Activated CD8-positive, alpha-beta T cell treated with anti-CD3 and anti-CD28 coated beads, Interleukin-2, amount 10 ng/mL, durations not matched to agents 7 days and 5 days (primary cell): ENCODE measurements at regions not wholly inside any gene's neighbourhood (a gene's known extent, or its start where the extent isn't known, plus 50 kb on each side); places are given as distances from the start of the nearest gene placed in this dataset.

Experiments
- ATAC-seq: fragments of 150-1000 bp; cut with Tn5 transposase; one replicate; pipeline ENCODE4 v1.10.0; 2021; ENCODE audit warnings: moderate library complexity
- CTCF ChIA-PET: fragments of 350-600 bp; sonication (Branson Sonifier 250); formaldehyde crosslinking; loops from one replicate; lab custom pipeline; 2021; ENCODE audit warnings: antibody characterized with exemption; lab: Charles Lee
- POLR2A ChIA-PET: fragments of 350-600 bp; sonication (Branson Sonifier 250); formaldehyde crosslinking; loops from one replicate; lab custom pipeline; 2021; ENCODE audit warnings: antibody characterized with exemption; lab: Charles Lee
- DNase-seq: peaks from one replicate; pipeline ENCODE4 v3.0.0-alpha.2; 2020
- H3K27ac Mint-ChIP-seq: one replicate; pipeline ENCODE4 v1.8.0; 2021; ENCODE audit warnings: mild to moderate bottlenecking, mixed read lengths
- H3K27me3 Mint-ChIP-seq: one replicate; pipeline ENCODE4 v1.8.0; 2021; ENCODE audit warnings: low read depth, mixed read lengths
- H3K36me3 Mint-ChIP-seq: one replicate; pipeline ENCODE4 v1.8.0; 2021; ENCODE audit warnings: low read depth, mixed read lengths
- H3K4me1 Mint-ChIP-seq: one replicate; pipeline ENCODE4 v1.8.0; 2021; ENCODE audit warnings: low read depth, mixed read lengths
- H3K4me3 Mint-ChIP-seq: one replicate; pipeline ENCODE4 v1.8.0; 2021; ENCODE audit warnings: mild to moderate bottlenecking, mixed read lengths
- H3K9me3 Mint-ChIP-seq: one replicate; pipeline ENCODE4 v1.8.0; 2022; ENCODE audit warnings: mixed read lengths; ENCODE audit not compliant: insufficient read depth

DNA sequence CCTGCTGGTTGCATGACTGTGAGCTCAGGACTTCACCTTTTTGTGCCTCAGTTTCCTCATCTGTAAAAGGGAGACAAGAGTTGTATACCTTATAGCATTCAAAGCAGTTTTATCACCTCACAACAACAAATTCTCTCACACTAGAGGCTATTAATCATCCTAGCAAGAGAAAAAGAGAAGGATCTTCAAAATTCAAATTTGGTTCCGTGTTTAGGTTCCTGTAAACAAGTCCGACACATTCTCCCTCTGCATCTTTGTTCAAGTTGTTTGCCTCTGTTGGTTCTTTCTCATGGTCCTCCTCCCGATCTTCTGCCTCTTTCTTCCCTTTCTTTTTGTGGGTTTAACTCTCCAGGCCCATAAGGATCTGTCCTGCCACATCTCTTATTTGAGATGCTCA lies 218.0 kb downstream of the PIK3R1 start:
- Mint-ChIP-seq H3K27me3 (peaks cover 6% of the 10 kb centered on the region), H3K4me1 (peaks cover 49% of the 10 kb centered on the region), H3K4me3 (no peak overlapping the region), H3K36me3 (no peaks in the 10 kb centered on the region), H3K9me3 (no peaks in the 10 kb centered on the region), H3K27ac (peak overlapping the region; percentile 80)
- CTCF ChIA-PET, result interaction anchor here (0.8 to 2.5 kb wide), 9 partner anchors 11 to 278 kb away, joined by 3 to 8 read pairs (median 3); no protein-coding TSS in a partner anchor
- DNase-seq (no peak), ATAC-seq (no peak)
- POLR2A ChIA-PET, result interaction anchor here (1.4 kb wide), 1 partner anchor 8 kb away, joined by 6 read pairs; no protein-coding TSS in a partner anchor

DNA sequence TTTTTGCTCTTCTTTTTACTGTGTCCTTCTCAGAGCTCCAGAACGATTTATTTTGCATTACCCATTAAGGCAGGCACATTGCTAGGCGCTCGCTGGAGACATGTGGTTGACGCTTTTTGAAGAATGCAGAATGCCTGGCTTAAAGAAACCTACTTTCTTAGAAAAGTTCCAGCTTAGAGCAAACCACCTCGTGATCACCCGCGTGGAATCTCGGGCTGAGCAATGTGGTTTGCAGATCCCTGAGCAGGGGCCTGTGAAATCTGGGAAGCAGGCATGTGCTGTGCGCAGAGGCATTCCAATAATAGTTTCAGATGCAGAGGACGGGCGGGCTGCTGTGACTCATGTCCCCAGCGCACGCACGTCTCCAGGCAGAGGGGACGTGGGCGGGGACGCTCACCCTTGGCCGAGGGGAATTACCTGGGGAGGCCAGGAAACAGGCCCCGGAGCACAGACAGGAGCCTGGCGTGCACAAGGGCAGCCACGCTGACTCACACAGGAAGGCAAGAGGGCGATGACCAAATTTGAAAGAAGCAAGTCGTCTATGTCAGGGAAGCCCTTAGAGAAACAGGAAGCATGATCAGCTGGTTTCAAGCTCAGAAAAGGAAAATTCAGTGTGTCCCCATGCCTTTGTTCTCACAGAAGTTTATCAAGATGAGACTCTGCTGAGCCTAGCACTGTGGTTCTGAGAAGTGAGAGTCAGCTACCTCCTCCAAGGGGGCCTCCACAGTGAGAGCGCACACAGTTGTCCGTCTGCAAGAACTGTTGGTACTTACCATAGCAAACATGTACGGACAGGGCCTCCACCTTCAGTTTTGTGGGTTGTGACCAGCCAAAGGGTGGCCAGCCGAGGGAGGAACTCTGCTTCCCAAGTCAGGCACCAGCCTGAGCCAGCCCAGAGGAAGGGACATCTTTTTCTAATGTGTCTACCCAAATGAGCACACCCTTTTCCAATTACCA lies 218.6 kb downstream of the PIK3R1 start:
- DNase-seq, result peak; percentile 91
- Mint-ChIP-seq H3K27me3 (peaks cover 6% of the 10 kb centered on the region), H3K4me3 (peak overlapping the region; percentile 26), H3K27ac (peak overlapping the region; percentile 80), H3K36me3 (no peaks in the 10 kb centered on the region), H3K9me3 (no peaks in the 10 kb centered on the region), H3K4me1 (peaks cover 49% of the 10 kb centered on the region)
- POLR2A ChIA-PET, result interaction anchor here (1.4 kb wide), 1 partner anchor 9 kb away, joined by 6 read pairs; no protein-coding TSS in a partner anchor
- CTCF ChIA-PET, result interaction anchor here (0.6 to 2.1 kb wide), 14 partner anchors 9 to 277 kb away, joined by 3 to 23 read pairs (median 3); no protein-coding TSS in a partner anchor
- ATAC-seq, result peak; percentile 98

DNA sequence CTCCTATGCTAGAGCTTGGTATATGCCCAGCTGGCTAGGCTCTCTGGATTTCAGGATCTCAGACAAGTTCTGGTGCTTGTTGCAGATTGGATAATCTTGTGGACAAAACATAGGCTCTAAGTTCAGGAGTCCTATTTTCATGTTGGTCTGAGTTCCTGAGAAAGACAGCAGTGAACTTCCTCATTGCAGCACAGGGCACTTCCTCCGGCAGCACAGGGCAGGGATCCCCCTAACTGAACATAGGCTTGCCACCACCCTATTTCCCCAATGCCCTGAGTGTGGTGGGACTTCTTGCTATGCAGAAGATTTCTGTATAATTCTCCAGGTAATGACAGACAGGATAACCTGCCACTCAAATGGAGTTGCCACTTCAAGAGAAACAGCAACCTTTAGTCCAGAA lies 220.1 kb downstream of the PIK3R1 start:
- CTCF ChIA-PET, result interaction anchor here (2.1 kb wide), 1 partner anchor 149 kb away, joined by 23 read pairs; no protein-coding TSS in a partner anchor
- ATAC-seq, result no peak
- DNase-seq, result no peak
- Mint-ChIP-seq H3K36me3 (no peaks in the 10 kb centered on the region), H3K4me1 (peaks cover 56% of the 10 kb centered on the region), H3K27ac (peak overlapping the region; percentile 80), H3K9me3 (no peaks in the 10 kb centered on the region), H3K4me3 (no peak overlapping the region), H3K27me3 (peaks cover 9% of the 10 kb centered on the region)
- POLR2A ChIA-PET, result no interaction called here

DNA sequence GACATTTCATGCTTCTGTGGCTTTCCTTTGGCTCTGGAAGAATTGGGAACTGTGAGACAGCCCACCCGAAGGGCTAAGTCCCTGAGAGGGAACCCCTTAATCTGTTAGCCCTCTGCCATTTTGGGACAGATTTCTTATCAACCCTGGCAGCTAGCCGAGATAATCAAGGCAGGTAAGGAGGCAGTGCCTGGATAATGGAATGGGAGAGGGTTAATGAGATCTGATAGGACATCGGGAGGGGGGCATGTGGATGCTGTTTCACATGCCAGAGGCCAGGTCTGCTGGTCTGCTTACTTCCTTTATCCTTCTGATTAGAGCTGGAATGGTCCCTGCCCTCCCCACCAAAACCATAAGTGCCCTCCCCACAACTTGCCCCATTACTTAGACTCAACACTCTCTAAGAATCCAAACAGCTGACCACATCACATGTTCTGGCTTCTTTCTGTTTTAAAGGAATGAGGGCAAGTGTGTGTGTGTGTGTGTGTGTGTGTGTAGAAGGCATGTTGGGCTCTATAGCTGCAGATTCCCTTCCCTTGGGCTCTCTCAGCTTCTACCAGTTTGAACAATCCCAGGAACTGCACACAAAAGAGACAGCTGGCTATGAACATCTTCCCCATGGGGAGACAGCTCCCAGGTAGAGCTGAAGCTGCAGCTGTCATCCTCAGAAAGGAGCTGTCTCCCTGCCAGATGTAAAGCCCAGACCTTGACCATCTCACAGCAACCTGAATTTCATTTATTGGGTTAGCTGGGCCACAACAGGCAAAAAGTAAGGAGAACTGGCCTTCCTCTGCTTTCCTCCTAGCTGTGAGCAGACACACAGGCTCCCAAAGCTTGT lies 221.3 kb downstream of the PIK3R1 start:
- POLR2A ChIA-PET, result no interaction called here
- Mint-ChIP-seq H3K9me3 (no peaks in the 10 kb centered on the region), H3K4me3 (no peak overlapping the region), H3K27ac (no peak overlapping the region), H3K27me3 (peaks cover 9% of the 10 kb centered on the region), H3K36me3 (peaks cover 2% of the 10 kb centered on the region), H3K4me1 (peaks cover 57% of the 10 kb centered on the region)
- CTCF ChIA-PET, result interaction anchor here (1.5 to 2.0 kb wide), 2 partner anchors 26 to 150 kb away, joined by 3 to 13 read pairs; no protein-coding TSS in a partner anchor
- no peak for DNase-seq
- no peak for ATAC-seq

DNA sequence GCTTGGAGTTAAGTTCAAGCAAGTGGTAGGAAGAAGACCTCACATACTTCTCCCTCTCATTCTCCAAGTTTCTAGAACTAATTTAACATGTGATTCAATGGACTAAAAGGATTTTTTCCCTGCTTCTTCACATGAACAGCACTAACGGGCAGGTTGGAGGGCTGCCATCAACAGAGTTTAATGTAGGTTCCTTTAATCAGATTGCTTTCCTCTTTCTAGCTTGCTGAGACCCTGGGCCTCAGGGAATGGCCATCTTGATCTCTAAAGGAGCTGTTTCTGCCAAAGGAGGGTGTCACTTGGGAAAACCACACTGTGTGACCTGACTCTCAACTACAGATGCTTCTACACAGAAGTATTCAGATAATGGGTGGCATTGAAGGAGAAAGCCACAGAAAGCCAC lies 223.3 kb downstream of the PIK3R1 start:
- ChIA-PET POLR2A (no interaction called here), CTCF (interaction anchor here (1.0 kb wide), 1 partner anchor 152 kb away, joined by 5 read pairs; no protein-coding TSS in a partner anchor)
- Mint-ChIP-seq H3K27me3 (peaks cover 3% of the 10 kb centered on the region), H3K9me3 (no peaks in the 10 kb centered on the region), H3K4me1 (peaks cover 51% of the 10 kb centered on the region), H3K36me3 (peaks cover 2% of the 10 kb centered on the region), H3K4me3 (no peak overlapping the region), H3K27ac (no peak overlapping the region)
- no peak for ATAC-seq
- DNase-seq, result no peak

DNA sequence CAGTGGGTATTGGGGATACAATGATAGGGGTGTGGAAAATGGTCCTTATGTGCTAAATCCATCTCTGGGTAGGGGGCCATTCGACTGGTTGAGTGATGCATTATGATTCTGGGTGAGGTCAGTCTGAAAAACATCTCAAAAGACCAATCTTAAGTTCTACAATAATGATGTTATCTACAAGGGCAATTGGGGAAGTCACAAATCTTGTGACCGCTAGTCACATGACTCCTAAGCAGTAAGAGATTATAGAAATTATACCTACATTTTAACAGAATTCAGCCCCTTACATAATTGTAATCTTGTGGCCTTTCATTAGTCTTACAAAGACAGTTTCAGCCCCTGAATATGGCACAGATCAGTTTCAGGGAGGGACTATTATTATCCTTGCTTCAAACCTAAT lies 224.7 kb downstream of the PIK3R1 start:
- no peak for ATAC-seq
- Mint-ChIP-seq H3K4me1 (peaks cover 46% of the 10 kb centered on the region), H3K27ac (no peak overlapping the region), H3K36me3 (peaks cover 2% of the 10 kb centered on the region), H3K4me3 (no peak overlapping the region), H3K27me3 (peaks cover 3% of the 10 kb centered on the region), H3K9me3 (no peaks in the 10 kb centered on the region)
- no peak for DNase-seq
- CTCF ChIA-PET, result interaction anchor here (0.9 to 3.4 kb wide), 4 partner anchors 22 to 160 kb away, joined by 3 to 20 read pairs (median 4); no protein-coding TSS in a partner anchor
- POLR2A ChIA-PET, result no interaction called here

DNA sequence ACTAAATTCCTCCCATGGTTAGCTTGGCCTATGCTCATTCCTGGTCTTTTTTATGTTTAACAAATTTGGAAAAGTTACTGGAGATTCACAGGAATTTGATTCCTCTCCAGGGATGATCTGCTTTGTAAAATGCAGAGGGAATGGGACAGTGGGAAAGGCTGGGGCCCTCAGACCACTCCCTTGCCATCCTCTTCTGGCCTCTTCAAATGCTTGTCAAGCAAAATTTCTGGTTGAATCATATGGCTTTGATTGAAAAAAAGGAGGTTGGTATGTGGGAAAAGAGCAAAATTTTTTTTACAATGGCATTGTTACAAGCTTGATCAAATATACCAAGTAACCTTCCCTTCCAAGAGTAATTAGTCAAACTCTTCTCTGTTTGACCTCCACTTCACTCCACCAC lies 225.1 kb downstream of the PIK3R1 start:
- Mint-ChIP-seq H3K4me3 (no peak overlapping the region), H3K9me3 (no peaks in the 10 kb centered on the region), H3K36me3 (peaks cover 2% of the 10 kb centered on the region), H3K4me1 (peaks cover 42% of the 10 kb centered on the region), H3K27ac (no peak overlapping the region), H3K27me3 (peaks cover 4% of the 10 kb centered on the region)
- DNase-seq (no peak), ATAC-seq (no peak)
- ChIA-PET CTCF (interaction anchor here (0.8 to 3.4 kb wide), 6 partner anchors 22 to 161 kb away, joined by 3 to 20 read pairs (median 4); no protein-coding TSS in a partner anchor), POLR2A (no interaction called here)

DNA sequence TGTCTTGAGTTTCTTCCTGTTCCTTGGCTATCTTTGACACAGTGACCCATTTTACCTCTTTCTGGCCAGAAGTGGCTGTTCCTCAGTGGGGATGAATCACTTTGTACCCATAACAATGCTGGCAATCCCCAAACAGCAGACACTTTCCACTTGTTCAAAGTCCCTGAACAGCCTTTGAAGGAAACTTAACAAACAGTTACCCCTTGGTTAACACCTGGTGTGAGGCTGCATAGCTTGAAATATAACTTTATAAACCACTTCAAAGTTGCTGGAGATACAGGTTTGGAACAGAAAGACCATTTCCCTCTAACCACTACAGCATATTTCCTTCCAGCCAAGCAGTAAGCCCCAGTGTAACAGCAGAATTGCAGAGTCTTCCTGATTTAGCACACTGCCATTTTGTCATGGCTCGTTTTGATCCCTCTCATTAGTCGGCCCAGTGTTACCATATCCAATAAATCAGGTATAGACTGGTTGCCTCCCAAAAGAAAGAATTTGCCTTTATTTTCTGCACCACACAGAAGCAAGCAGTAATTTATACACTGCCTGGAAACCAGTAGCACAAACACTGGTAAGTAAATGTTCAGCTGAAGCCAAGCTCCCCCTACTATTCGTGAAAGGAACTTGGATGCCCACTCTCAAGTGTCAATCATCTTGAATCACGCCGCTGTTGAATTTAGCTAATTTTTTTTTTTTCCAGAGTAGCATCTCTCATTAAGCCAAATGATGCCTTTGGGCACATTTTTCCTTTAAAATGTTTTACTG lies 225.9 kb downstream of the PIK3R1 start:
- Mint-ChIP-seq H3K4me3 (no peak overlapping the region), H3K27me3 (peaks cover 5% of the 10 kb centered on the region), H3K36me3 (peaks cover 2% of the 10 kb centered on the region), H3K9me3 (no peaks in the 10 kb centered on the region), H3K27ac (peak overlapping the region; percentile 6), H3K4me1 (peaks cover 42% of the 10 kb centered on the region)
- DNase-seq (peak; percentile 35), ATAC-seq (peak; percentile 83)
- CTCF ChIA-PET, result interaction anchor here (0.6 to 3.4 kb wide), 8 partner anchors 11 to 607 kb away, joined by 3 to 20 read pairs (median 4); no protein-coding TSS in a partner anchor
- POLR2A ChIA-PET, result no interaction called here

DNA sequence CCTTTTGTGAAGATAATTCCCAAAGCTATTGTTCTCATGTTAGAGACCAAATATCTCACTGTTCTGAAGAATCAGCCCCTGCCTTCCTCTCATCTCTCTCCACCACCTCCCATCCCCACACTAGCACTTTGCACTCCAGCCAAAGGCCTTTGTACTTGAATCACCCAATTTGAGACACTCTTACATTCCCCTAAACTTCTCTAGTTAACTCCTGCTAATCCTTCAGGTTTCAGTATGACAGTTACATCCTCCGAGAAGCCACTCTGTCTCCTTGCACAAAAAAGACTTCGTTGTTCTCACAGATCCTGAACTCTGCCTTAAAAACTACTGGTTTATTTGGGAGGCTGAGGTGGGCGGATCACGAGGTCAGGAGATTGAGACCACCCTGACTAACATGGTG lies 227.5 kb downstream of the PIK3R1 start:
- no peak overlapping the region for H3K27ac Mint-ChIP-seq

DNA sequence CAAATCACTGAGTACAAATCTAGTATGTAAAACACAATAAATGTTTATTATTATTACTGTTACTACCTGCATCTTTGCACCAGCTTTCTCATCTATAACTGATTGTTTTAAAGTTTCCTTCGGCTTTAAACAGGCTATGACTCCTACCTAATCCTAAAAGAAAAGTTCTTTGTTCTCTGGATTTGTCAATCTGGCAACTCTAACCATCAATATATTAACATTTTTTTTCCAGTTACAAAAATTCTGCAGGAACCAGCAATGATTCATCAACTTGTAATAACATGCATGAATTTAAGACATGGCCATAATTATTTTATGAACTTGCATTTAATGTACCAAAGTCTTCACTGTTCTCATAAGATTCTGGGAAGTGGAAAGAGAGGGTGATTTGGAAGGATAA lies 228.5 kb downstream of the PIK3R1 start:
- H3K27me3 Mint-ChIP-seq, result peaks cover 7% of the 10 kb centered on the region

More for the DNA sequence above, 227.5 kb downstream of the PIK3R1 start:
- Mint-ChIP-seq H3K36me3 (peaks cover 2% of the 10 kb centered on the region), H3K27me3 (peaks cover 6% of the 10 kb centered on the region), H3K9me3 (no peaks in the 10 kb centered on the region), H3K4me1 (peaks cover 46% of the 10 kb centered on the region), H3K4me3 (no peak overlapping the region)
- ATAC-seq, result no peak
- ChIA-PET CTCF (interaction anchor here (1.4 to 3.4 kb wide), 3 partner anchors 9 to 156 kb away, joined by 3 to 20 read pairs (median 9); no protein-coding TSS in a partner anchor), POLR2A (no interaction called here)
- DNase-seq, result no peak

More for the DNA sequence above, 228.5 kb downstream of the PIK3R1 start:
- ChIA-PET POLR2A (no interaction called here), CTCF (interaction anchor here (1.2 kb wide), 1 partner anchor 158 kb away, joined by 3 read pairs; no protein-coding TSS in a partner anchor)
- H3K4me1 Mint-ChIP-seq, result peaks cover 46% of the 10 kb centered on the region
- no peak overlapping the region for H3K4me3 Mint-ChIP-seq
- no peak for DNase-seq
- no peak overlapping the region for H3K27ac Mint-ChIP-seq
- no peaks in the 10 kb centered on the region for H3K9me3 Mint-ChIP-seq
- H3K36me3 Mint-ChIP-seq, result peaks cover 2% of the 10 kb centered on the region
- no peak for ATAC-seq
